ENCODE measurements at regions not wholly inside any gene's neighbourhood (a gene's known extent, or its start where the extent isn't known, plus 50 kb on each side); places are given as distances from the start of the nearest gene placed in this dataset.

DNA sequence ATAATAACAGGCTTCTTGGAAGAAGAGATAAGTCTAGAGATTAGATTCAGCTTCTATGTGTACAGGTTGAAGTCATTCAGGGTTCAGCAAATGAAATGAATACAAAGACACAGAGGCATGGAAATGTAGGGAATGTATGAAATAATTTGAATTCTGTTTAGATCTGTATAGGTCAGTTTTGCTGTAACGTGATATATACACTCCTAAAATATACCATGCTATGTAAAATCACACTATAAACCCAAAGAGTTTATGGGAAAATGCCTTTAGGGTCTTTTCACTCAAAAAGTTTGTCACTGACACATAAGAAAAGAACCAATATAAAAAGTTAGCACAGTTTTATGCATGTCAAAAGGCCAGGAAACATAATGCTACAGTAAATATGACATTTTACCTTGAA lies 854.0 kb downstream of the LRFN5 start:
- TF ChIP-seq TP53 (CRISPR knock-in tag; conservative IDR thresholded peaks at IDR 0.05) (no peak), EP300 (IDR thresholded peaks at IDR 0.05; ENCODE audit: low read depth in 2 of 2, low read length in 2 of 2) (no peak), EP300 (CRISPR knock-in tag; IDR thresholded peaks at IDR 0.05; ENCODE audit: borderline replicate concordance) (no peak)
- TF ChIP-seq, protein P1, sequence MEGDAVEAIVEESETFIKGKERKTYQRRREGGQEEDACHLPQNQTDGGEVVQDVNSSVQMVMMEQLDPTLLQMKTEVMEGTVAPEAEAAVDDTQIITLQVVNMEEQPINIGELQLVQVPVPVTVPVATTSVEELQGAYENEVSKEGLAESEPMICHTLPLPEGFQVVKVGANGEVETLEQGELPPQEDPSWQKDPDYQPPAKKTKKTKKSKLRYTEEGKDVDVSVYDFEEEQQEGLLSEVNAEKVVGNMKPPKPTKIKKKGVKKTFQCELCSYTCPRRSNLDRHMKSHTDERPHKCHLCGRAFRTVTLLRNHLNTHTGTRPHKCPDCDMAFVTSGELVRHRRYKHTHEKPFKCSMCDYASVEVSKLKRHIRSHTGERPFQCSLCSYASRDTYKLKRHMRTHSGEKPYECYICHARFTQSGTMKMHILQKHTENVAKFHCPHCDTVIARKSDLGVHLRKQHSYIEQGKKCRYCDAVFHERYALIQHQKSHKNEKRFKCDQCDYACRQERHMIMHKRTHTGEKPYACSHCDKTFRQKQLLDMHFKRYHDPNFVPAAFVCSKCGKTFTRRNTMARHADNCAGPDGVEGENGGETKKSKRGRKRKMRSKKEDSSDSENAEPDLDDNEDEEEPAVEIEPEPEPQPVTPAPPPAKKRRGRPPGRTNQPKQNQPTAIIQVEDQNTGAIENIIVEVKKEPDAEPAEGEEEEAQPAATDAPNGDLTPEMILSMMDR (CRISPR knock-in tag; IDR thresholded peaks at IDR 0.05): no peak
- TF ChIP-seq, protein P2, sequence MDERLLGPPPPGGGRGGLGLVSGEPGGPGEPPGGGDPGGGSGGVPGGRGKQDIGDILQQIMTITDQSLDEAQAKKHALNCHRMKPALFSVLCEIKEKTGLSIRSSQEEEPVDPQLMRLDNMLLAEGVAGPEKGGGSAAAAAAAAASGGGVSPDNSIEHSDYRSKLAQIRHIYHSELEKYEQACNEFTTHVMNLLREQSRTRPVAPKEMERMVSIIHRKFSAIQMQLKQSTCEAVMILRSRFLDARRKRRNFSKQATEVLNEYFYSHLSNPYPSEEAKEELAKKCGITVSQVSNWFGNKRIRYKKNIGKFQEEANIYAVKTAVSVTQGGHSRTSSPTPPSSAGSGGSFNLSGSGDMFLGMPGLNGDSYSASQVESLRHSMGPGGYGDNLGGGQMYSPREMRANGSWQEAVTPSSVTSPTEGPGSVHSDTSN (CRISPR knock-in tag; IDR thresholded peaks at IDR 0.05): no peak
- TF ChIP-seq, protein P3, sequence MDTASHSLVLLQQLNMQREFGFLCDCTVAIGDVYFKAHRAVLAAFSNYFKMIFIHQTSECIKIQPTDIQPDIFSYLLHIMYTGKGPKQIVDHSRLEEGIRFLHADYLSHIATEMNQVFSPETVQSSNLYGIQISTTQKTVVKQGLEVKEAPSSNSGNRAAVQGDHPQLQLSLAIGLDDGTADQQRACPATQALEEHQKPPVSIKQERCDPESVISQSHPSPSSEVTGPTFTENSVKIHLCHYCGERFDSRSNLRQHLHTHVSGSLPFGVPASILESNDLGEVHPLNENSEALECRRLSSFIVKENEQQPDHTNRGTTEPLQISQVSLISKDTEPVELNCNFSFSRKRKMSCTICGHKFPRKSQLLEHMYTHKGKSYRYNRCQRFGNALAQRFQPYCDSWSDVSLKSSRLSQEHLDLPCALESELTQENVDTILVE (CRISPR knock-in tag; IDR thresholded peaks at IDR 0.05): no peak
- TF ChIP-seq, protein P4, sequence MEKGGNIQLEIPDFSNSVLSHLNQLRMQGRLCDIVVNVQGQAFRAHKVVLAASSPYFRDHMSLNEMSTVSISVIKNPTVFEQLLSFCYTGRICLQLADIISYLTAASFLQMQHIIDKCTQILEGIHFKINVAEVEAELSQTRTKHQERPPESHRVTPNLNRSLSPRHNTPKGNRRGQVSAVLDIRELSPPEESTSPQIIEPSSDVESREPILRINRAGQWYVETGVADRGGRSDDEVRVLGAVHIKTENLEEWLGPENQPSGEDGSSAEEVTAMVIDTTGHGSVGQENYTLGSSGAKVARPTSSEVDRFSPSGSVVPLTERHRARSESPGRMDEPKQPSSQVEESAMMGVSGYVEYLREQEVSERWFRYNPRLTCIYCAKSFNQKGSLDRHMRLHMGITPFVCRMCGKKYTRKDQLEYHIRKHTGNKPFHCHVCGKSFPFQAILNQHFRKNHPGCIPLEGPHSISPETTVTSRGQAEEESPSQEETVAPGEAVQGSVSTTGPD (CRISPR knock-in tag; IDR thresholded peaks at IDR 0.05): no peak
